SW 1271 (cell line): ENCODE measurements at regions not wholly inside any gene's neighbourhood (a gene's known extent, or its start where the extent isn't known, plus 50 kb on each side); places are given as distances from the start of the nearest gene placed in this dataset.

Experiments used
- DNase-seq, 2 experiments: peaks; one replicate each; lab custom pipeline; 2025; lab: John Stamatoyannopoulos, UW

DNA sequence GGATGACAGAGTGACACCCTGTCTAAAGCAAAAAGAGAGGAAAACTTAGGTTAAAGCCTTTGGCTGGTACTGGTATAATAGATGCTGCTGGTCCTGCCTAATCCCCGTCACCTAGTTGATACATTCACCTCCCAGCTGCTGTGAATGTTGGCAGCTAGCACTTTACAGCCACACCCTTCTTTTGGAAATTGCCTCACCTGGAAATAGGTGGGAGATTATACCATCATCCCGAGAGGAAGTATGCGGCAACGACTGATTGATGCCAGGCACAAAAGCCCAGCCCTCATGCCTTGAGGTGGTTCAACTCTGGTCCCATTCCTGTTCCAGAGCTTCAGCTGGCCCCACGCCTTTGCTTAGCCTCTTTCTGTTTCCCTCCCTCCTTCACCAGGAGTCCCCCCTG, 53.2 kb upstream of the SIAH1 start:
- DNase-seq: no peak

DNA sequence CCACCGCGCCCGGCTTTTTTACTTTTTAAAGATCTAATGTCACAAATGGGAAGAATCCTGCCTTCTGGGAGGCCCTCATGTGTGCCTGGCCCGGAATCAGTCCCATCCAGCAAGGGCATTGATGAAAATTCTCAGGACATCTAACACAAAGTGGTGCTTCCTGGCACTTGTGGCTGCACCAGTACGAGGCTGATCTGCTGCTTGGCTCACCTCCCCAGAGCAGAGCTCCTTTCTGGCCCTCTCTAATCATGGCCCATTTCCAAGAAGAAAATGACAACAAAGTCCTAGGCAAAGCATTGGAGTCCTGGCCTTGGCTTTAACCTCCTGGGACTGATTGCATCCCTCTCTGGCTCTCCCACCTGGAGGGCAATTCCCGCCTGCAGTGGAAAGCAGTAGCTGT, 50.7 kb upstream of the SIAH1 start:
- no peak for DNase-seq

DNA sequence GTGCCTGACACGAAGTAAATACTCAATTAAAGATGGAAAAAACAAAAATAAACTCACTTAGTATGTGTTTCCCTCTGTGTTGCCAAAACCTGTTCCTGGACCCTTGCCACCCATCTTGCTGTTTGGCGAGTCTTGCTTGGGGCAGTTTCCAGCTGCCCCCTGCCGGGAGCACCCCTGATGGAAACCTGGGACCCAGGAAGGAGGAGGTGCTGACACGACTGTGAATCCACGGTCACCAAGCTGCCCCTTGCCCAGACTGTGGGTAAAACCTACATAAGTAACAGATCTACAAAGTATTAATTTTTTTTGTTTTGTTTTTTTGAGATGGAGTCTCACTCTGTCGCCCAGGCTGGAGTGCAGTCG, 50.1 kb upstream of the SIAH1 start:
- DNase-seq: no peak
